ENCODE measurements at regions not wholly inside any gene's neighbourhood (a gene's known extent, or its start where the extent isn't known, plus 50 kb on each side); places are given as distances from the start of the nearest gene placed in this dataset.

- Histone ChIP-seq H3K36me3 (replicated peaks in 1 of 2; ENCODE audit: insufficient read depth in 1 of 2, low read depth in 2 of 2) (no peaks in the 10 kb centered on the region), H3K27ac (no peak overlapping the region), H3K4me3 (no peak overlapping the region), H3K4me1 (no peaks in the 10 kb centered on the region), H3K9me3 (no peaks in the 10 kb centered on the region), H3K27me3 (no peaks in the 10 kb centered on the region)
- TF ChIP-seq, protein P1, sequence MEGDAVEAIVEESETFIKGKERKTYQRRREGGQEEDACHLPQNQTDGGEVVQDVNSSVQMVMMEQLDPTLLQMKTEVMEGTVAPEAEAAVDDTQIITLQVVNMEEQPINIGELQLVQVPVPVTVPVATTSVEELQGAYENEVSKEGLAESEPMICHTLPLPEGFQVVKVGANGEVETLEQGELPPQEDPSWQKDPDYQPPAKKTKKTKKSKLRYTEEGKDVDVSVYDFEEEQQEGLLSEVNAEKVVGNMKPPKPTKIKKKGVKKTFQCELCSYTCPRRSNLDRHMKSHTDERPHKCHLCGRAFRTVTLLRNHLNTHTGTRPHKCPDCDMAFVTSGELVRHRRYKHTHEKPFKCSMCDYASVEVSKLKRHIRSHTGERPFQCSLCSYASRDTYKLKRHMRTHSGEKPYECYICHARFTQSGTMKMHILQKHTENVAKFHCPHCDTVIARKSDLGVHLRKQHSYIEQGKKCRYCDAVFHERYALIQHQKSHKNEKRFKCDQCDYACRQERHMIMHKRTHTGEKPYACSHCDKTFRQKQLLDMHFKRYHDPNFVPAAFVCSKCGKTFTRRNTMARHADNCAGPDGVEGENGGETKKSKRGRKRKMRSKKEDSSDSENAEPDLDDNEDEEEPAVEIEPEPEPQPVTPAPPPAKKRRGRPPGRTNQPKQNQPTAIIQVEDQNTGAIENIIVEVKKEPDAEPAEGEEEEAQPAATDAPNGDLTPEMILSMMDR (IDR thresholded peaks at IDR 0.05) = no peak
- TF ChIP-seq POLR2A (IDR thresholded peaks at IDR 0.05) = no peak
- ATAC-seq = no peak
- intact Hi-C loops (cut with DNase I) = no loop called here
- DNase-seq = no peak
- 63 to 85% methylated on average over 2 of the region's 2 CpGs for WGBS, 2 donors
These were observed 452.6 kb downstream of the ZNF536 start for GRCh38 chr19:30824809-30825208.

- Histone ChIP-seq H3K9me3 (no peaks in the 10 kb centered on the region), H3K4me3 (no peak overlapping the region), H3K27ac (no peak overlapping the region), H3K36me3 (replicated peaks in 1 of 2; ENCODE audit: insufficient read depth in 1 of 2, low read depth in 2 of 2) (no peaks in the 10 kb centered on the region), H3K4me1 (no peaks in the 10 kb centered on the region), H3K27me3 (no peaks in the 10 kb centered on the region)
- TF ChIP-seq POLR2A (IDR thresholded peaks at IDR 0.05) = no peak
- TF ChIP-seq, protein P1 (IDR thresholded peaks at IDR 0.05) = no peak
- no peak for ATAC-seq
- DNase-seq = no peak
- WGBS, 2 donors = 29 to 40% methylated on average over 3 of the region's 3 CpGs
- intact Hi-C loops (cut with DNase I) = no loop called here
These were observed 445.9 kb downstream of the ZNF536 start for GRCh38 chr19:30817965-30818567.

DNA sequence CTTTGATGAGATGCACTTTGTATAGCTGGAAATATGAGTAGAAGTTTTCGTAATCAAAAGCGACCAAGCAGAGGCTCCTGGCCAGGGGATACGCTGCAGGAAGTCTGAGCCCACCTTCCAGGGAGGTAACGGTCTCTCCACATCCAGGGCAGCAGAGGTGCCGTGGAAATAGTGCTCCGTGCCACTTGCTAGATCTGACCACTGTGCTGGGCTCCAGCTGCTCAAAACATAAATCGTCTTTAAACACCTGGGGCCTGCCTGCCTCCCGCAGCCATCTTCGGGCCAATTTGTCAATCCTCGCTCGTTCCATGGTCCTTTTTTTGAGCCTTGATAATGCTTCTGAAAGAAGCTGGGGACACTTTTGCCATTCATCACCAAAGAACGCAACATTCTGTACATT lies 445.0 kb downstream of the ZNF536 start:
- Histone ChIP-seq H3K27ac (no peak overlapping the region), H3K4me1 (no peaks in the 10 kb centered on the region), H3K36me3 (replicated peaks in 1 of 2; ENCODE audit: insufficient read depth in 1 of 2, low read depth in 2 of 2) (no peaks in the 10 kb centered on the region), H3K9me3 (no peaks in the 10 kb centered on the region), H3K4me3 (no peak overlapping the region), H3K27me3 (no peaks in the 10 kb centered on the region)
- DNase-seq (no peak), ATAC-seq (no peak)
- intact Hi-C loops (cut with DNase I) = no loop called here
- no peak for TF ChIP-seq POLR2A (IDR thresholded peaks at IDR 0.05)
- TF ChIP-seq, protein P1 (IDR thresholded peaks at IDR 0.05) = no peak
- 69 to 75% methylated on average over 12 of the region's 12 CpGs for WGBS, 2 donors

GRCh38 chr19:30815889-30816580 lies 443.9 kb downstream of the ZNF536 start:
- intact Hi-C loops (cut with DNase I) = no loop called here
- no peak for DNase-seq
- Histone ChIP-seq H3K36me3 (replicated peaks in 1 of 2; ENCODE audit: insufficient read depth in 1 of 2, low read depth in 2 of 2) (no peaks in the 10 kb centered on the region), H3K27ac (no peak overlapping the region), H3K9me3 (no peaks in the 10 kb centered on the region), H3K27me3 (peaks cover 0 to 2% of the 10 kb centered on the region in 2 donors), H3K4me1 (no peaks in the 10 kb centered on the region), H3K4me3 (no peak overlapping the region)
- TF ChIP-seq POLR2A (IDR thresholded peaks at IDR 0.05) = no peak
- TF ChIP-seq, protein P1 (IDR thresholded peaks at IDR 0.05) = no peak
- ATAC-seq = no peak

Measured in body of pancreas (tissue), 4 donors.